B cell (primary cell): ENCODE measurements at regions not wholly inside any gene's neighbourhood (a gene's known extent, or its start where the extent isn't known, plus 50 kb on each side); places are given as distances from the start of the nearest gene placed in this dataset.

ENCODE experiments used
- ATAC-seq: fragments of 200-7000 bp; cut with Tn5 transposase; one replicate; pipeline ENCODE4 v1.10.0; 2021; ENCODE audit warnings: low read depth, mild to moderate bottlenecking, moderate number of reproducible peaks, moderate library complexity
- CTCF ChIA-PET: fragments of 350-600 bp; sonication (Branson Sonifier 250); formaldehyde crosslinking; loops from one replicate; lab custom pipeline; 2021; ENCODE audit warnings: antibody characterized with exemption, inconsistent platforms; lab: Charles Lee
- POLR2A ChIA-PET: fragments of 350-600 bp; sonication (Branson Sonifier 250); formaldehyde crosslinking; loops from one replicate; lab custom pipeline; 2021; ENCODE audit warnings: antibody characterized with exemption; lab: Charles Lee
- DNase-seq: peaks from one replicate; pipeline ENCODE4 v3.0.0; 2013
- H2AFZ ChIP-seq: 2 replicates; pipeline ENCODE4 v1.6.1; 2012; ENCODE audit warnings: mild to moderate bottlenecking, low read depth, low read length; ENCODE audit not compliant: insufficient read depth, poor library complexity, severe bottlenecking
- H3K27ac ChIP-seq, 2 donors: 1 replicate in 1 of 2; 2 replicates in 1 of 2; pipeline ENCODE4 v1.5.1; 2012 to 2013; ENCODE audit warnings: low read length in 2 of 2, mild to moderate bottlenecking in 2 of 2, moderate library complexity in 1 of 2
- H3K27me3 ChIP-seq, 4 experiments: fragments of 200-600 bp in 1 of 4; sonication (generic) in 1 of 4; replicated peaks in 1 of 4; 1 replicate in 2 of 4; 2 replicates in 2 of 4; pipeline versions ENCODE4 v1.6.1 to v1.7.0; 2013 to 2016; ENCODE audit warnings: low read length in 3 of 4, mild to moderate bottlenecking in 2 of 4, mixed read lengths in 1 of 4, moderate library complexity in 1 of 4; ENCODE audit not compliant: insufficient read depth in 4 of 4, control insufficient read depth in 3 of 4; ENCODE audit errors: control extremely low read depth in 1 of 4
- H3K36me3 ChIP-seq, 2 experiments: replicated peaks in 1 of 2; 1 replicate in 1 of 2; 2 replicates in 1 of 2; pipeline versions ENCODE4 v1.6.1 to v1.7.1; 2013; ENCODE audit warnings: low read length in 1 of 2; ENCODE audit not compliant: insufficient read depth in 2 of 2, control insufficient read depth in 1 of 2; ENCODE audit errors: control extremely low read depth in 1 of 2, extremely low read depth in 1 of 2
- H3K4me1 ChIP-seq, 2 donors: fragments of 200-600 bp in 1 of 2; sonication (generic) in 1 of 2; 1 replicate in 1 of 2; 2 replicates in 1 of 2; pipeline versions ENCODE4 v1.5.1 to v1.6.1; 2013 to 2017; ENCODE audit warnings: low read length in 2 of 2; ENCODE audit not compliant: control insufficient read depth in 2 of 2, insufficient read depth in 2 of 2
- H3K4me2 ChIP-seq: replicated peaks from 2 replicates; pipeline ENCODE3; 2012; ENCODE audit warnings: mild to moderate bottlenecking, low read depth, low read length; ENCODE audit not compliant: poor library complexity, severe bottlenecking
- H3K4me3 ChIP-seq, 5 experiments: fragments of 200-600 bp in 1 of 5; sonication (generic) in 1 of 5; 1 replicate in 3 of 5; 2 replicates in 2 of 5; pipeline versions ENCODE4 v1.5.1 to v1.7.0; 2011 to 2016; ENCODE audit warnings: low read length in 4 of 5, mild to moderate bottlenecking in 4 of 5, low read depth in 2 of 5, control low read depth in 1 of 5, moderate library complexity in 1 of 5; ENCODE audit not compliant: insufficient read depth in 1 of 5; ENCODE audit errors: control extremely low read depth in 1 of 5, extremely low read depth in 1 of 5
- H3K79me2 ChIP-seq: fragments of 200-600 bp; sonication (generic); one replicate; pipeline ENCODE4 v1.6.0; 2016; ENCODE audit warnings: low read length; ENCODE audit not compliant: control insufficient read depth, insufficient read depth
- H3K9ac ChIP-seq: fragments of 200-600 bp; sonication (generic); 2 replicates; pipeline ENCODE4 v1.6.1; 2017; ENCODE audit warnings: mild to moderate bottlenecking, low read length, moderate library complexity
- H3K9me3 ChIP-seq, 3 donors: one replicate each; pipeline versions ENCODE4 v1.6.1 to v1.7.1; 2013; ENCODE audit warnings: low read length in 2 of 3; ENCODE audit not compliant: control insufficient read depth in 2 of 3, insufficient read depth in 1 of 3; ENCODE audit errors: control extremely low read depth in 1 of 3
- H4K20me1 ChIP-seq: 2 replicates; pipeline ENCODE4 v1.6.0; 2012; ENCODE audit warnings: mild to moderate bottlenecking, low read length; ENCODE audit not compliant: insufficient read depth, control insufficient read depth, poor library complexity, severe bottlenecking
- H3K27ac Mint-ChIP-seq: one replicate; pipeline ENCODE4 v1.8.0; 2021; ENCODE audit warnings: mixed read lengths
- H3K27me3 Mint-ChIP-seq: one replicate; pipeline ENCODE4 v1.8.0; 2021; ENCODE audit warnings: mixed read lengths
- H3K4me1 Mint-ChIP-seq: one replicate; pipeline ENCODE4 v1.8.0; 2021; ENCODE audit warnings: mixed read lengths
- H3K4me3 Mint-ChIP-seq: one replicate; pipeline ENCODE4 v1.8.0; 2021; ENCODE audit warnings: mixed read lengths
- H3K9me3 Mint-ChIP-seq: one replicate; pipeline ENCODE4 v1.8.0; 2022; ENCODE audit warnings: mixed read lengths; ENCODE audit not compliant: insufficient read depth
- EZH2 ChIP-seq: IDR thresholded peaks from 2 replicates; pipeline ENCODE4 v1.6.1; 2012; ENCODE audit warnings: borderline replicate concordance, low read depth, mild to moderate bottlenecking, moderate library complexity, low read length; ENCODE audit not compliant: insufficient read depth, poor library complexity, severe bottlenecking
- WGBS: methylation state at CpG from one replicate; pipeline ENCODE4 v1.1.5; 2013; ENCODE audit warnings: missing lambda C conversion rate; ENCODE audit not compliant: insufficient coverage; 5-methylcytosine and 5-hydroxymethylcytosine counted together
- intact Hi-C: fragments of 100-400 bp; cut with micrococcal nuclease; formaldehyde crosslinking; loops from one replicate; pipeline ENCODE4 v1.10.0; 2022
- TF ChIP-seq, protein P1 (sequence below): fragments of 200-600 bp; IDR thresholded peaks from one replicate; pipeline ENCODE4 v1.8.0; 2022; ENCODE audit warnings: antibody characterized with exemption, mild to moderate bottlenecking

DNA sequence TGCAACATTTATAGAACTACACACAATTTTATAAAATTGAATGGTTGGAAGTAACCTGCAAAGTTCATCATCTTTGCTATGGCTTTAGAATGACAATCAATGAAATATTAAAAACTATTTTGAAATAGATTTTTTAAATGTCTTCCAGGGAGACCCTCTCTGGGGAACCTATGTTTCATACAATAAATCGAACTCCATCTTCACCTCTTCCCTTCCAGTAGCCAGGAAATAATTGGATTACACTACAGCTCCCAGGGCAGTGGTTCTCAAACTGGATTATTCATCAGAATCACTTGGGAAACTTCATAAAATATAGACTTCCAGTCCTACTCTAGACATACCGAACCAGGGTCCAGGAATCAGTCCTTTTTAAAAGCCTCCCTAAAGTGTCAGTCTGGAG, 328.4 kb downstream of the DUSP6 start:
- Mint-ChIP-seq H3K9me3 (no peaks in the 10 kb centered on the region), H3K27me3 (peaks cover under 1% of the 10 kb centered on the region), H3K27ac (no peak overlapping the region), H3K4me3 (no peak overlapping the region), H3K4me1 (no peaks in the 10 kb centered on the region)
- CTCF ChIA-PET = interaction anchor here (1.0 to 3.5 kb wide), 3 partner anchors 435 to 503 kb away, joined by 4 to 17 read pairs (median 4); no protein-coding TSS in a partner anchor
- intact Hi-C loops = no loop called here
- Histone ChIP-seq H3K9ac (no peak overlapping the region), H3K4me1 (peaks cover 5% of the 10 kb centered on the region in 2 donors), H3K9me3 (no peaks in the 10 kb centered on the region), H3K36me3 (no peaks in the 10 kb centered on the region), H3K79me2 (no peaks in the 10 kb centered on the region), H3K27ac (no peak overlapping the region), H3K4me2 (no peak overlapping the region), H4K20me1 (no peaks in the 10 kb centered on the region), H3K27me3 (no peaks in the 10 kb centered on the region), H3K4me3 (no peak overlapping the region), H2AFZ (no peak overlapping the region)
- DNase-seq = no peak
- no peak for TF ChIP-seq EZH2
- no peak for ATAC-seq
- POLR2A ChIA-PET = no interaction called here
- WGBS = 63% methylated on average over 1 of the region's 2 CpGs

DNA sequence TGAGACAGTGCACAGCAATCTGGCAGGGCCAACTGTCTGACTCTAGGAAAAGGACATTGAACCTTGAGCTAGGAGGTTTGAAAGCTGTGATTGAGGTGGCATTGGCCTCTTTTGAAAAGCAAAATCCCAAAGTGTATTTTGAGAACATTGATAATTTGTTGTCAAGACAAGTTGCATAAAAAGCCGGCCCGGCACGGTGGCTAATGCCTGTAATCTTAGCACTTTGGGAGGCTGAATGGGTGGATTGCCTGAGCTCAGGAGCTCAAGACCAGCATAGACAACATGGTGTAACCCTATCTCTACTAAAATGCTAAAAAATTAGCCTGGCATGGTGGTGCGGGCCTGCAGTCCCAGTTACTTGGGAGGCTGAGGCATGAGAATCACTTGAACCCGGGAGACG, 331.6 kb downstream of the DUSP6 start:
- Histone ChIP-seq H3K36me3 (no peaks in the 10 kb centered on the region), H4K20me1 (no peaks in the 10 kb centered on the region), H3K79me2 (no peaks in the 10 kb centered on the region), H3K4me2 (no peak overlapping the region), H3K9ac (no peak overlapping the region), H3K27me3 (peaks cover 0 to 2% (median 0%) of the 10 kb centered on the region in 4 experiments), H3K4me3 (no peak overlapping the region), H3K9me3 (no peaks in the 10 kb centered on the region), H2AFZ (no peak overlapping the region), H3K27ac (no peak overlapping the region), H3K4me1 (peaks cover 5% of the 10 kb centered on the region in 2 donors)
- Mint-ChIP-seq H3K4me1 (peaks cover 3% of the 10 kb centered on the region), H3K4me3 (no peak overlapping the region), H3K9me3 (no peaks in the 10 kb centered on the region), H3K27ac (no peak overlapping the region), H3K27me3 (peaks cover 7% of the 10 kb centered on the region)
- POLR2A ChIA-PET = no interaction called here
- TF ChIP-seq, protein P1, sequence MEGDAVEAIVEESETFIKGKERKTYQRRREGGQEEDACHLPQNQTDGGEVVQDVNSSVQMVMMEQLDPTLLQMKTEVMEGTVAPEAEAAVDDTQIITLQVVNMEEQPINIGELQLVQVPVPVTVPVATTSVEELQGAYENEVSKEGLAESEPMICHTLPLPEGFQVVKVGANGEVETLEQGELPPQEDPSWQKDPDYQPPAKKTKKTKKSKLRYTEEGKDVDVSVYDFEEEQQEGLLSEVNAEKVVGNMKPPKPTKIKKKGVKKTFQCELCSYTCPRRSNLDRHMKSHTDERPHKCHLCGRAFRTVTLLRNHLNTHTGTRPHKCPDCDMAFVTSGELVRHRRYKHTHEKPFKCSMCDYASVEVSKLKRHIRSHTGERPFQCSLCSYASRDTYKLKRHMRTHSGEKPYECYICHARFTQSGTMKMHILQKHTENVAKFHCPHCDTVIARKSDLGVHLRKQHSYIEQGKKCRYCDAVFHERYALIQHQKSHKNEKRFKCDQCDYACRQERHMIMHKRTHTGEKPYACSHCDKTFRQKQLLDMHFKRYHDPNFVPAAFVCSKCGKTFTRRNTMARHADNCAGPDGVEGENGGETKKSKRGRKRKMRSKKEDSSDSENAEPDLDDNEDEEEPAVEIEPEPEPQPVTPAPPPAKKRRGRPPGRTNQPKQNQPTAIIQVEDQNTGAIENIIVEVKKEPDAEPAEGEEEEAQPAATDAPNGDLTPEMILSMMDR = no peak
- 100% methylated on average over 4 of the region's 6 CpGs for WGBS
- ATAC-seq (no peak), DNase-seq (no peak)
- intact Hi-C loops = no loop called here
- CTCF ChIA-PET = interaction anchor here (1.5 to 4.9 kb wide), 3 partner anchors 341 to 507 kb away, joined by 3 to 129 read pairs (median 51); partner anchors contain the start of genes GALNT4 and POC1B
